IMR-90 (cell line): ENCODE measurements at regions not wholly inside any gene's neighbourhood (a gene's known extent, or its start where the extent isn't known, plus 50 kb on each side); places are given as distances from the start of the nearest gene placed in this dataset.

Experiments used
- ATAC-seq: fragments of 200-7000 bp; cut with Tn5 transposase; 2 replicates; pipeline ENCODE4 v1.9.1; 2020; ENCODE audit warnings: low read depth, mild to moderate bottlenecking, moderate library complexity
- BruUV-seq: library from RNA; stranded (reverse); fragments of 400-500 nt; replicated peaks from 2 replicates; lab custom pipeline; 2021; lab: Mats Ljungman, UMichigan
- CTCF ChIA-PET: fragments of 300-600 bp; formaldehyde crosslinking; extraction: SDS; loops from one replicate; lab custom pipeline; 2021; ENCODE audit warnings: antibody characterized with exemption; lab: Yijun Ruan, JAX
- POLR2A ChIA-PET: fragments of 300-600 bp; sonication (Branson Sonifier 250); formaldehyde crosslinking; loops from one replicate; lab custom pipeline; 2022; ENCODE audit warnings: antibody characterized with exemption; ENCODE audit not compliant: unreplicated experiment; lab: Charles Lee
- DNase-seq: peaks from one replicate; pipeline ENCODE4 v3.0.0; 2013
- H2AFZ ChIP-seq: replicated peaks from 2 replicates; pipeline ENCODE3; 2013; ENCODE audit warnings: low read length, mild to moderate bottlenecking; ENCODE audit not compliant: poor library complexity
- H2AK5ac ChIP-seq: 2 replicates; pipeline ENCODE4 v1.6.1; 2013; ENCODE audit warnings: low read depth, low read length, inconsistent platforms
- H2AK9ac ChIP-seq: replicated peaks from 2 replicates; pipeline ENCODE3; 2013; ENCODE audit warnings: mild to moderate bottlenecking, low read depth, low read length, moderate library complexity; ENCODE audit not compliant: poor library complexity
- H2BK120ac ChIP-seq: 2 replicates; pipeline ENCODE4 v1.6.1; 2013; ENCODE audit warnings: low read depth, low read length, inconsistent platforms
- H2BK15ac ChIP-seq: 3 replicates; pipeline ENCODE4 v1.6.1; 2013; ENCODE audit warnings: low read depth, low read length, inconsistent platforms
- H2BK20ac ChIP-seq: 2 replicates; pipeline ENCODE4 v1.6.1; 2013; ENCODE audit warnings: low read depth, mild to moderate bottlenecking, inconsistent platforms, low read length, moderate library complexity
- H2BK5ac ChIP-seq: 2 replicates; pipeline ENCODE4 v1.6.1; 2013; ENCODE audit warnings: mild to moderate bottlenecking, low read depth, low read length, inconsistent platforms; ENCODE audit not compliant: poor library complexity, severe bottlenecking
- H3K14ac ChIP-seq: replicated peaks from 2 replicates; pipeline ENCODE4 v1.6.1; 2013; ENCODE audit warnings: low read depth, low read length, inconsistent platforms
- H3K18ac ChIP-seq: 2 replicates; pipeline ENCODE4 v1.6.1; 2013; ENCODE audit warnings: low read depth, low read length, control low read depth
- H3K23ac ChIP-seq: 2 replicates; pipeline ENCODE4 v1.6.1; 2013; ENCODE audit warnings: low read depth, low read length, inconsistent platforms
- H3K27ac ChIP-seq: 2 replicates; pipeline ENCODE4 v1.5.1; 2013; ENCODE audit warnings: mild to moderate bottlenecking, control low read depth, low read length; ENCODE audit not compliant: insufficient read depth
- H3K27me3 ChIP-seq: 2 replicates; pipeline ENCODE4 v1.6.1; 2013; ENCODE audit warnings: low read length; ENCODE audit not compliant: control insufficient read depth, insufficient read depth
- H3K36me3 ChIP-seq: 2 replicates; pipeline ENCODE4 v1.6.1; 2013; ENCODE audit warnings: low read length, mixed read lengths; ENCODE audit not compliant: control insufficient read depth, insufficient read depth
- H3K4ac ChIP-seq: 2 replicates; pipeline ENCODE4 v1.6.1; 2013; ENCODE audit warnings: low read depth, low read length, inconsistent platforms
- H3K4me1 ChIP-seq: 2 replicates; pipeline ENCODE4 v1.6.1; 2013; ENCODE audit warnings: low read length, mixed read lengths; ENCODE audit not compliant: control insufficient read depth, insufficient read depth
- H3K4me2 ChIP-seq: 2 replicates; pipeline ENCODE4 v1.6.1; 2013; ENCODE audit warnings: low read depth, mild to moderate bottlenecking, control low read depth, low read length, moderate library complexity
- H3K4me3 ChIP-seq: 2 replicates; pipeline ENCODE4 v1.5.1; 2013; ENCODE audit warnings: low read depth, mild to moderate bottlenecking, control low read depth, low read length, moderate library complexity; ENCODE audit not compliant: insufficient read depth
- H3K56ac ChIP-seq: 2 replicates; pipeline ENCODE4 v1.6.1; 2013; ENCODE audit warnings: low read length, inconsistent platforms; ENCODE audit not compliant: insufficient read depth; ENCODE audit errors: extremely low read depth
- H3K79me1 ChIP-seq, 2 experiments: 2 replicates each; pipeline ENCODE4 v1.6.1; 2013; ENCODE audit warnings: low read length in 2 of 2, inconsistent platforms in 1 of 2, low read depth in 1 of 2
- H3K9ac ChIP-seq: 2 replicates; pipeline ENCODE4 v1.6.1; 2013; ENCODE audit warnings: low read depth, low read length, control low read depth
- H3K9me1 ChIP-seq: 2 replicates; pipeline ENCODE4 v1.6.1; 2013; ENCODE audit warnings: low read length, inconsistent platforms; ENCODE audit not compliant: insufficient read depth
- H3K9me3 ChIP-seq: 2 replicates; pipeline ENCODE4 v1.6.1; 2013; ENCODE audit warnings: low read length; ENCODE audit not compliant: control insufficient read depth, insufficient read depth
- H4K20me1 ChIP-seq: 2 replicates; pipeline ENCODE4 v1.6.1; 2013; ENCODE audit warnings: low read length, inconsistent platforms; ENCODE audit not compliant: insufficient read depth
- H4K5ac ChIP-seq: 2 replicates; pipeline ENCODE4 v1.6.1; 2013; ENCODE audit warnings: mild to moderate bottlenecking, low read depth, low read length, control low read depth
- H4K8ac ChIP-seq, 2 experiments: 2 replicates each; pipeline ENCODE4 v1.6.1; 2013; ENCODE audit warnings: low read depth in 2 of 2, low read length in 2 of 2, control low read depth in 1 of 2, inconsistent platforms in 1 of 2
- H4K91ac ChIP-seq: 2 replicates; pipeline ENCODE4 v1.6.1; 2013; ENCODE audit warnings: low read depth, low read length, inconsistent platforms; ENCODE audit not compliant: insufficient read depth
- CTCF ChIP-seq: conservative IDR thresholded peaks from 2 replicates; pipeline ENCODE4 v1.5.1; 2012; ENCODE audit warnings: mild to moderate bottlenecking, low read depth, low read length, improper control_type of control experiment
- POLR2A ChIP-seq: IDR thresholded peaks from 2 replicates; pipeline ENCODE4 v1.6.1; 2012; ENCODE audit warnings: mild to moderate bottlenecking, low read depth, low read length
- RCOR1 ChIP-seq: IDR thresholded peaks from 2 replicates; pipeline ENCODE4 v1.6.1; 2012; ENCODE audit warnings: mild to moderate bottlenecking, low read length, improper control_type of control experiment; ENCODE audit not compliant: insufficient replicate concordance
- dilution Hi-C: fragments of 300-500 bp; cut with HindIII; formaldehyde crosslinking; loops from one replicate; pipeline ENCODE4 v1.14.3; 2018; ENCODE audit warnings: low sequenced_read_pairs; ENCODE audit not compliant: unreplicated experiment
- in situ Hi-C: fragments of 300-500 bp; cut with MboI; formaldehyde crosslinking; loops from 3 replicates; pipeline ENCODE4 v1.14.3; 2019; ENCODE audit warnings: low sequenced_read_pairs, inconsistent platforms, mixed read lengths
- intact Hi-C: fragments of 100-400 bp; cut with micrococcal nuclease; formaldehyde crosslinking; loops from 2 replicates; pipeline ENCODE4 v1.10.0; 2022
- TF ChIP-seq, protein P1 (sequence below): fragments of 150-350 bp; IDR thresholded peaks from 2 replicates; pipeline ENCODE4 v1.6.1; 2017; ENCODE audit warnings: mild to moderate bottlenecking, antibody characterized with exemption, low read length, low read depth

GRCh38 chr20:48390981-48391380 is 436.8 kb downstream of the PREX1 start:
- Histone ChIP-seq H2BK5ac (no peak overlapping the region), H2BK15ac (no peak overlapping the region), H3K36me3 (no peaks in the 10 kb centered on the region), H2BK20ac (no peak overlapping the region), H3K9ac (no peak overlapping the region), H2BK120ac (no peak overlapping the region), H3K56ac (no peak overlapping the region), H3K79me1 (no peaks in the 10 kb centered on the region), H4K20me1 (no peaks in the 10 kb centered on the region), H4K5ac (no peak overlapping the region), H3K4me2 (no peak overlapping the region), H2AFZ (no peak overlapping the region), H3K18ac (no peak overlapping the region), H2AK9ac (no peak overlapping the region), H3K23ac (no peak overlapping the region), H3K4me3 (no peak overlapping the region), H2AK5ac (no peak overlapping the region), H3K27me3 (peaks cover 4% of the 10 kb centered on the region), H3K14ac (no peak overlapping the region), H3K9me1 (no peaks in the 10 kb centered on the region), H3K4me1 (no peaks in the 10 kb centered on the region), H4K91ac (no peak overlapping the region), H4K8ac (no peak overlapping the region), H3K9me3 (no peaks in the 10 kb centered on the region), H3K27ac (no peak overlapping the region), H3K4ac (no peak overlapping the region)
- ATAC-seq (no peak), DNase-seq (no peak)
- in situ Hi-C loops: no loop called here
- dilution Hi-C loops: no loop called here
- ChIA-PET CTCF (no interaction called here), POLR2A (no interaction called here)
- no TSS peak for BruUV-seq
- intact Hi-C loops: no loop called here
- no peak for TF ChIP-seq CTCF
- no peak for TF ChIP-seq POLR2A
- TF ChIP-seq, protein P1, sequence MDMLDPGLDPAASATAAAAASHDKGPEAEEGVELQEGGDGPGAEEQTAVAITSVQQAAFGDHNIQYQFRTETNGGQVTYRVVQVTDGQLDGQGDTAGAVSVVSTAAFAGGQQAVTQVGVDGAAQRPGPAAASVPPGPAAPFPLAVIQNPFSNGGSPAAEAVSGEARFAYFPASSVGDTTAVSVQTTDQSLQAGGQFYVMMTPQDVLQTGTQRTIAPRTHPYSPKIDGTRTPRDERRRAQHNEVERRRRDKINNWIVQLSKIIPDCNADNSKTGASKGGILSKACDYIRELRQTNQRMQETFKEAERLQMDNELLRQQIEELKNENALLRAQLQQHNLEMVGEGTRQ: no peak
- no peak for TF ChIP-seq RCOR1
